ENCODE measurements at regions not wholly inside any gene's neighbourhood (a gene's known extent, or its start where the extent isn't known, plus 50 kb on each side); places are given as distances from the start of the nearest gene placed in this dataset.
"Not testable (repeated sequence)": the region's sequence is repeated elsewhere in the genome, so short reads cannot be mapped to it uniquely, and the experiment has no call there.

- TF ChIP-seq ZFX (IDR thresholded peaks at IDR 0.05; ENCODE audit: borderline replicate concordance): no peak
- no peak for TF ChIP-seq CTCF (IDR thresholded peaks at IDR 0.05)
These were observed 1597.8 kb upstream of the PCDH10 start for GRCh38 chr4:131551306-131551705.

GRCh38 chr4:131566026-131566425 is 1583.1 kb upstream of the PCDH10 start:
- TF ChIP-seq ZFX (IDR thresholded peaks at IDR 0.05; ENCODE audit: borderline replicate concordance) (no peak), CTCF (IDR thresholded peaks at IDR 0.05) (no peak)
- H3K27ac ChIP-seq: no peak overlapping the region

More at GRCh38 chr4:131551306-131551705, 1597.8 kb upstream of the PCDH10 start:
- no peak overlapping the region for H3K27ac ChIP-seq

- H3K27ac ChIP-seq: no peak overlapping the region
- TF ChIP-seq CTCF (IDR thresholded peaks at IDR 0.05) (no peak), ZFX (IDR thresholded peaks at IDR 0.05; ENCODE audit: borderline replicate concordance) (no peak)
These were observed 1564.5 kb upstream of the PCDH10 start for GRCh38 chr4:131584587-131584986.

GRCh38 chr4:131595140-131595539 is 1554.0 kb upstream of the PCDH10 start:
- TF ChIP-seq ZFX (IDR thresholded peaks at IDR 0.05; ENCODE audit: borderline replicate concordance) (no peak), CTCF (IDR thresholded peaks at IDR 0.05) (no peak)

GRCh38 chr4:131603705-131604104 is 1545.4 kb upstream of the PCDH10 start:
- no peak overlapping the region for H3K27ac ChIP-seq
- TF ChIP-seq CTCF (IDR thresholded peaks at IDR 0.05) (no peak), ZFX (IDR thresholded peaks at IDR 0.05; ENCODE audit: borderline replicate concordance) (no peak)

More at GRCh38 chr4:131595140-131595539, 1554.0 kb upstream of the PCDH10 start:
- H3K27ac ChIP-seq: no peak overlapping the region

GRCh38 chr4:131609039-131609438 is 1540.1 kb upstream of the PCDH10 start:
- no peak overlapping the region for H3K27ac ChIP-seq
- TF ChIP-seq CTCF (IDR thresholded peaks at IDR 0.05) (no peak), ZFX (IDR thresholded peaks at IDR 0.05; ENCODE audit: borderline replicate concordance) (no peak)

GRCh38 chr4:131610517-131610916 is 1538.6 kb upstream of the PCDH10 start:
- H3K27ac ChIP-seq: not testable (repeated sequence)

- H3K27ac ChIP-seq: no peak overlapping the region
- TF ChIP-seq CTCF (IDR thresholded peaks at IDR 0.05) (no peak), ZFX (IDR thresholded peaks at IDR 0.05; ENCODE audit: borderline replicate concordance) (no peak)
These were observed 1535.8 kb upstream of the PCDH10 start for GRCh38 chr4:131613086-131613823.
